ENCODE measurements at regions not wholly inside any gene's neighbourhood (a gene's known extent, or its start where the extent isn't known, plus 50 kb on each side); places are given as distances from the start of the nearest gene placed in this dataset.
"Not testable (repeated sequence)": the region's sequence is repeated elsewhere in the genome, so short reads cannot be mapped to it uniquely, and the experiment has no call there.

DNA sequence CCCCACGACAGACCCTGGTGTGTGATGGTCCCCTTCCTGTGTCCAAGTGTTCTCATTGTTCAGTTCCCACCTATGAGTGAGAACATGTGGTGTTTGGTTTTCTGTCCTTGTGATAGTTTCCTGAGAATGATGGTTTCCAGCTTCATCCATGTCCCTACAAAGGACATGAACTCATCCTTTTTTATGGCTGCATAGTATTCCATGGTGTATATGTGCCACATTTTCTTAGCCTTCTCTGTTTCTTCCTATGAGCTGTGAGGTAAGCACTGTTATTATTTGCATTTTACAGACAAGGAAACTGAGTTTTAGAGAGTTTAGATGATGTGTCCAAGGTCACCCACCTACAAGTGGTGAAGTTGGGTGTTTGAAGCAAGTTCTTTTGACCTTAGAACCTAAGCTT, 51.1 kb upstream of the BNC1 start:
- DNase-seq (ENCODE audit: low read depth, low spot score); in situ Hi-C loops (cut with HindIII; ENCODE audit: low sequenced_read_pairs); H3K4me3 ChIP-seq (ENCODE audit: low read depth, low read length): not testable (repeated sequence)

DNA sequence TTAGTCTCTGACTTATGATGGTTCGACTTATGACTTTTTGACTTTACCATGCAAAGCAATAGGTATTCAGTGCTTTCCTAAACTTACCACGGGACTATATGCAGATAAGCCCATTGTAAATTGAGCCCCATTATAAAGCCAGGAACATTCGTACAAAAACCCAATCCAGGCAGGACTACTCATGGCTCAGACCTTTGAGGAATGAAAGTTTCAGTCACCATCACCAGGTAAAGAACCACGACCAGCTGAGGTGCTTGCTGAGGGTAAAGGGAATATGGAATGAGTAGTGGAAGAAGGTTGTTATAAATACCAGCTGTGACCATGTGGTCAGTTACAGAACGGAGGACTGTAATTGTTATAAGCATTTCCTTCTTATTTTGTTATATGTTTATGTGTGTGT, 54.9 kb upstream of the BNC1 start:
- no peak for DNase-seq (ENCODE audit: low read depth, low spot score)
- TF ChIP-seq, protein P1, sequence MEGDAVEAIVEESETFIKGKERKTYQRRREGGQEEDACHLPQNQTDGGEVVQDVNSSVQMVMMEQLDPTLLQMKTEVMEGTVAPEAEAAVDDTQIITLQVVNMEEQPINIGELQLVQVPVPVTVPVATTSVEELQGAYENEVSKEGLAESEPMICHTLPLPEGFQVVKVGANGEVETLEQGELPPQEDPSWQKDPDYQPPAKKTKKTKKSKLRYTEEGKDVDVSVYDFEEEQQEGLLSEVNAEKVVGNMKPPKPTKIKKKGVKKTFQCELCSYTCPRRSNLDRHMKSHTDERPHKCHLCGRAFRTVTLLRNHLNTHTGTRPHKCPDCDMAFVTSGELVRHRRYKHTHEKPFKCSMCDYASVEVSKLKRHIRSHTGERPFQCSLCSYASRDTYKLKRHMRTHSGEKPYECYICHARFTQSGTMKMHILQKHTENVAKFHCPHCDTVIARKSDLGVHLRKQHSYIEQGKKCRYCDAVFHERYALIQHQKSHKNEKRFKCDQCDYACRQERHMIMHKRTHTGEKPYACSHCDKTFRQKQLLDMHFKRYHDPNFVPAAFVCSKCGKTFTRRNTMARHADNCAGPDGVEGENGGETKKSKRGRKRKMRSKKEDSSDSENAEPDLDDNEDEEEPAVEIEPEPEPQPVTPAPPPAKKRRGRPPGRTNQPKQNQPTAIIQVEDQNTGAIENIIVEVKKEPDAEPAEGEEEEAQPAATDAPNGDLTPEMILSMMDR (IDR thresholded peaks at IDR 0.05; ENCODE audit: low read depth, low read length), result no peak
- no peak overlapping the region for H3K4me3 ChIP-seq (ENCODE audit: low read depth, low read length)
- in situ Hi-C loops (cut with HindIII; ENCODE audit: low sequenced_read_pairs), result no loop called here

DNA sequence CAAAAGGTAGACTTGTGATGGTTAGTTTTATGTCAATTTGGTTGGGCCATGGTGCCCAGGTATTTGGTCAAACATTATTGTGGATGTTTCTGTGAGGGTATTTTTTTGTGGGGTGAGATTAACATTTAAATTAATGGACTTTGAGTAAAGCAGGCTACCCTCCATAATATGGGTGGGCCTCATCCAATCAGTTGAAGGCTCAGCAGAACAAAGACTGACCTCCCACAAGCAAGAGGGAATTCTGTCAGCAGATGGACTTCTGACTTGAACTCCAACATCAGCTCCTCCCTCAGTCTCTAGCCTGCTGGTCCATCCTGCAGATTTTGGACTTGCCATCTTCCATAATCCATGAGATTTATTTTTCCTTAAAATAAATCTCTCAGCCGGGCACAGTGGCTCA, 55.6 kb upstream of the BNC1 start:
- no peak overlapping the region for H3K4me3 ChIP-seq (ENCODE audit: low read depth, low read length)
- no peak for DNase-seq (ENCODE audit: low read depth, low spot score)
- in situ Hi-C loops (cut with HindIII; ENCODE audit: low sequenced_read_pairs), result no loop called here
- TF ChIP-seq, protein P1 (IDR thresholded peaks at IDR 0.05; ENCODE audit: low read depth, low read length), result no peak

DNA sequence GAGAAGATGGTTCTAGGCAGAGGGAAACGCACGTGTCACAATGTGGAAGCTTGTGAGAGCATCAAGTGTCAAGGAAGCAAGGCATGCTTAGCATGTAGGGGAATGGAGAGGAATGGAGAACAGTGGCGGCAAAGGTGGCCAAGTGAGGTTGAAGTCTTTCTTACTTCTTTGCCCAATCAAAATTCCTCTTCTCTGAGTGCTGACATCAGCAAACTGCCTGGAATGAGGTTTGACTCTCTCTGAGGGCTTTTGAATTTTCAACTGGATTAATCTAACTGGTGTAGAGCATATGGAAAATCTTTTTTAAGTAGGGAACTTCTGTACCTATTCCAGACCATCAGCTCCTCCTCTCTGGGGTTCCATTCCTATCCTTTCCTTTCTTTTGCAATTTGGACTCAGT, 61.9 kb upstream of the BNC1 start:
- TF ChIP-seq, protein P1 (IDR thresholded peaks at IDR 0.05; ENCODE audit: low read depth, low read length), result no peak
- in situ Hi-C loops (cut with HindIII; ENCODE audit: low sequenced_read_pairs), result no loop called here
- no peak overlapping the region for H3K4me3 ChIP-seq (ENCODE audit: low read depth, low read length)
- no peak for DNase-seq (ENCODE audit: low read depth, low spot score)

DNA sequence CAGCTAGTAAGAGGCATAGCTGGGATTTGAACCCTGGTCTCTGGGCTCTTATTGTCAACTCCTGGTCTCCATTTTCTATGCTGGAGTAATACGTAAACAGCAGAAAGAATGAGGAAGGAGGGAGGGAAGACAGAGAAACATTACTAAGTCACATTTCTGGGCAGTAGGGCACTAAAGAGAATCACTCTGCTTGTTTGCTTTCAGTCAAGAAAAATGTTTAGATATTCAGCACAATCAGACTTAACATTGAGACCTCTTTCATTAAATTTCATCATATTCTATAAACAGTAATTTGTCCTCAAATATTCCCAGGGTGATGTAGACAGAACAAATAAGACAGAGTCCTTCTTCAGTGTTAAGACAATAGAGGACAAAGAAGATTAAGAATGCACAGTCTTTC, 67.7 kb upstream of the BNC1 start:
- no peak overlapping the region for H3K4me3 ChIP-seq (ENCODE audit: low read depth, low read length)
- in situ Hi-C loops (cut with HindIII; ENCODE audit: low sequenced_read_pairs), result no loop called here
- no peak for DNase-seq (ENCODE audit: low read depth, low spot score)
- TF ChIP-seq, protein P1 (IDR thresholded peaks at IDR 0.05; ENCODE audit: low read depth, low read length), result no peak

DNA sequence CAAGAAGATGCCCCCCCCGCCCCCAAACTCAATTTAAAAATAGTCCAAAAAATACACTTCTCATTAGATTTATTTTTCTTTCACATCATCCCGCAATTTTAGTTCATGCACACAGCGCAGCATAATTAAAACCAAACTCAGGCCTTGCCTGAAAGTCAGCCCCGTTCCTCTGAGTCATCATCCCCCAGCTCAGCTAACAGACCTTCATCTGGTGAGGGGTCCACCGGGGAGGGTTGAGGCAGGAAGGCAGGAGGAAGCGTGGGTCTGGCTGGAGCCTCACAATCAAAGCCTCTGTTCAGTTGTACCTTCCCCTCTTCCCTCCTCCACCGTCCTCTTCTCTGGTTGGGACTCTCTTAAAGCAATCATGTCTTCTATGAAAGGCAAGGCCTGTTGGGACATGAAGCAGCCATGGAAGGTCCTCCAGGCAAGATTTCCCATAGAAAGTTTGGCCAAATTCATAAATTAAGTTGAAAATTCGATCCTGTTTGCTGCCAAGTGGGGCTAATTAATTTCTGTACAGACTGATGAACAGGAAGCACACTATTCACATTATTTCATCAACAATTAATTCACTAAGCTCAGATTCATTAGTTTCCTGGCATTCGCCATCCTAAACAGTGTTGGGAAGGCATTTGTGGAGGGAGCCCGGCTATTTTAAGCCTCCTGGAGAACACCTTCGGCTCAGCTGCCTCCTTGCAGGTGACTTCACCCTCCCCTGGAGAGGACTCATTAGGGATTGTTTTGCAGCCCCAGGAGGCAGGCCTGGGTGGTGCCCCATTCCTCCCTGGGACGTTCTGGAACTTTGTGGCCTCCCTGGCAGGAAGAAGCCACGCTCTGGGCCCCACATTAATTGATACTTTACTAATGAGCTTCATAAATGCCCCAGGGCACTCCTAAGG, 72.3 kb upstream of the BNC1 start:
- TF ChIP-seq, protein P1 (IDR thresholded peaks at IDR 0.05; ENCODE audit: low read depth, low read length), result no peak
- no peak overlapping the region for H3K4me3 ChIP-seq (ENCODE audit: low read depth, low read length)
- DNase-seq (ENCODE audit: low read depth, low spot score), result no peak
- in situ Hi-C loops (cut with HindIII; ENCODE audit: low sequenced_read_pairs), result no loop called here

DNA sequence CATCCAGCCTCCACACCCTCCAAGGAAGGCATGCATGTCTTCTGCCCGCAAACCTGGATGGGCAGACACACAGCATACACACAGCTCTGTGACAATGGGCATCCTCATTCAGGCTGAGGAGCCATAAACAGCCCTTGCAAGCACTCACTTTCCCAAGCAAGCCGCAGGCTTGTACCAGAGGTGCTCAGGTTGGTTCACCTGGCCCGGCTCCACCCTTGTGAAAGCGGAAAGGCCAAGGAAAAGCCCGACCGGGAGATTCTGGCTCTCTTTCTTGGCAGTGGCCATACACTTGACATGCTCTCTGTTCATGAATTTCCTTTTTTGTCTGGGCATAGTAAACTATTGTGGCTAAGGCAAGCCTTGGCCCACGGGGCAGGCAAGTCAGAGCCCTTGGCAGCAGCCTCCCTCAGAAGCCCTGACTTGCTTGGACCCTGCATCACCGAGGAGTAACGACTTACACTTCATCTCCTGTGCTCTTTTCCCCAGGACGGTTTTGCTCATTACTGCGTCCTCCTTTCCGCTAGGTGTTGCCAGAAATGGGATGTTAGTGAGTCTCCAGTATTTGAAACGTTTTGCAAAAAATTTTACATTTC, 74.6 kb upstream of the BNC1 start:
- in situ Hi-C loops (cut with HindIII; ENCODE audit: low sequenced_read_pairs), result no loop called here
- no peak for DNase-seq (ENCODE audit: low read depth, low spot score)
- TF ChIP-seq, protein P1 (IDR thresholded peaks at IDR 0.05; ENCODE audit: low read depth, low read length), result no peak

More for the DNA sequence above, 74.6 kb upstream of the BNC1 start:
- H3K4me3 ChIP-seq (ENCODE audit: low read depth, low read length), result no peak overlapping the region
